NOMO-1 treated with DMSO at 0.1 percent for 48 hours (cell line): ENCODE measurements at regions not wholly inside any gene's neighbourhood (a gene's known extent, or its start where the extent isn't known, plus 50 kb on each side); places are given as distances from the start of the nearest gene placed in this dataset.
"Not testable (repeated sequence)": the region's sequence is repeated elsewhere in the genome, so short reads cannot be mapped to it uniquely, and the experiment has no call there.

Source experiments
- DNase-seq: peaks from one replicate; lab custom pipeline; 2025; ENCODE audit not compliant: unreplicated experiment; lab: John Stamatoyannopoulos, UW

DNA sequence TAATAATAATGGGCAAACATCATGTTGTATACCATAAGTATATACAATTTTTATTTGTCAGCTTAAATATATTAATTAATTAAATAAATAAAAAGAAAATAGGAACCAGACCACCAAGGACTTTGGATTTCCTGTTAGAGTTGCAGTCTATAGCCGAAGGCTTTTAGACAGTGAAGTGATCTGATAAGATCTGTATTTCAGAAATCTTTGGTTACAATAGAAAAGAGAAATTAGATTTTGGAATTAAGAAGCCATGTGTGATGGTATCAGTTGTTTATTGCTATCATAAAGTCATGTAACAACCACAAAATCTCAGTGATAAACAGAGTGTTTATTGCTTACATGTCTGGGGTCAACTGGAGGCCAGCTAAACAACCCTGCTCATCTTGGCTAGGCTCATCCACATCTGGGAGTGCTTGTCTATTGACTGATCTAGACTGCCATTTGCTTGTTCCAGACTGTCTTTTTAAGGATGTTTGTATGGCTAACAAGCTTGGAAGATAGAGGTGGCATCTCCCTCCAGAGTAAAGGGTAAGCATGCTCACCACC is 142.1 kb upstream of the USP9X start:
- DNase-seq, result no peak

DNA sequence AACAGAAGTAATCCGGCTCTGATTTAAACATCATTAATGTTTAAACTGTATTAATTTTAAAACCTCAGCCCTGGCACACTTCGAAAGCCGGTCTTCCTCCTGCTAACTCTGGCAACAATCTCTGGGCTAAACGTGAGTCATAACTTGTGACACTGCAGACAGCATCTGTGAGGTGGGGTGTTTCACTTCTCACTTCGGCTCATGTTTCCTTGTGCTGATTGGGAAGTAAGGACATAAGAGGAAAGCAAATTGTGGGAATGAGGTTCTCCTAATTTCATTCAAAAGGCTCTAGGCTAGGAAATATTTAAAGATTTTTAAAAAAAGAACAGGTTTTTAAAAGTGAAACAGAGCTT is 139.9 kb upstream of the USP9X start:
- DNase-seq, result peak; percentile 75

DNA sequence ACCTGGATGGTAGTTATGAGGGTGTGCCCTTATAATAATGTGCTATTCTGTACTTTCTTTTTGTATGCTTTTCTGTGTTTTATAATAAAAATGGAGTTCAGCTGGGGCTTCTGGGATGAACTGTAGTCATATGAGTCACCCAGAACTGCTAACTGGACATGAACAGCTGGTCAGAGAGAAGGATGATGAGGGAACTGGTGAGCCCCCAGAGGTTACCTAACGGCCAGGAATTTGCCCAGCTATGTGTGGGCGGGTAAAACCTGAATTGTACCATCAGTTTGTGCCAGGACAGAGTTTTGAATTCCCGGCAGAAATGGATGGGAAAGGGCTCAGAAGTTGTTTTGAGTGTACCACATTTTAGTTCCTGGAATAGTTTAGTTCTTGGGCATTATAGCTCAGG is 138.0 kb upstream of the USP9X start:
- DNase-seq, result no peak

DNA sequence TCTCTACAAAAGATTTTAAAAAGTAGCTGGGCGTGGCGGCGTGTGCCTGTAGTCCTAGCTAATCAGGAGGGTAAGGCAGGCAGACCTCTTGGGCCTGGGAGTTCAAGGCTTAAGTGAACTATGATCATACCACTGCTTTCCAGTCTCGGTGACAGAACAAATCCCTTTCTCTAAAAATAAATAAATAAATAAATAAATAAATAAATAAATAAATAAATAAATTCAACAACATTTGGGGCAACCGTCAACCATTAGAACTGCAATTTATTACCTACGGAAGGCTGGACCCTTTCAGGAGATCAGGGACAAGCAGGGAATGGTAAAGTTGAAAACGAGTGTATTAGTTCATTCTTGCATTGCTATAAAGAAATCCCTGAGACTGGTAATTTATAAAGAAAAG is 136.2 kb upstream of the USP9X start:
- DNase-seq, result no peak

DNA sequence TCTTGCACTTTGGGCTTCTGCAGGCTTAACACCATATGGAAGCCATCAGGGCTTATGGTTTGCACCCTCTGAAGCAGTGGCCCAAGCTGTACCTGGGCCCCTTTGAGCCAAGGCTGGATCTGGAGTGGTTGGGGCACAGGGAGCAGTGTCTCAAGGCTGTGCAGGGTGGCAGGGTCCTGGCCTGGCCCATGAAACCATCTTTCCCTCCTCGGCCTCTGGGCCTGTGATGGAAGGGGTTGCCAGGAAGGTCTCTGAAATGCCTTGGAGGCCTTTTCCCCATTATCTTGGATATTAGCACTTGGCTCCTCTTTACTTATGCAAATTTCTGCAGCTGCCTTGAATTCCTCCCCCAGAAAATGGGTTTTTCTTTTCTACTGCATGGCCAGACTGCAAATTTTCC is 134.7 kb upstream of the USP9X start:
- no peak for DNase-seq

DNA sequence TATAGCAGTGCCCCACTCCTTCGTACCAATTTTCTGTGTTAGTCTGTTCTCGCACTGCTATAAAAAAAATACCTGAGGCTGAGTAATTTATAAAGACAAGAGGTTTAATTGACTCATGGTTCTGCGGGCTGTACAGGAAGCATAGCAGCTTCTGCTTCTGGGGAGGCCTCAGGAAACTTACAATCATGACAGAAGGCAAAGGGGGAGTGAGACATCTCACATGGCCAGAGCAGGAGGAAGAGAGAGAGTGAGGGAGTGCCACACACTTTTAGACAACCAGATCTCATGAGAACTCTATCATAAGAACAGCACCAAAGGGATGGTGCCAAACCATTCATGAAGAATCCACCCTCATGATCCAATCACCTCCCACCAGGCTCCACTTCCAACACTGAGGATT is 133.8 kb upstream of the USP9X start:
- DNase-seq, result not testable (repeated sequence)

DNA sequence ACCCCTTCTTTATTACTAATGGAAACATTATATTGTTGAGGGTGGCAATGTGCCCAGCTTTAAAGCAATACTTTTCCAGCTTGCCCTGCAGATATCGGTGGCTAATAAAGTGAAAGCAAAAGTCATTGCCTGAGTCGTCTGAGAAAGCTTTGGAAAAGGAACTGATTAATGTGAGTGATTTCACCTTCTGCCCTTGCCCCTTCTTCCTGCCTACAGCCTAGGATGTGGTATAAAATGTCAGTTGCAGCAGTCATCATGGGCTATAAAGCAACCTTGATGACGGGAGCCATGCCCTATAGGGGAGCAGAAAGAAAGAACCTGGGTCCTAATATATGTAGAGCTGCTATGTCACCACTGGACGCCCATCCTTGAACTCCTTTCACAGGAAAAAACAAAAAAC is 132.4 kb upstream of the USP9X start:
- peak; percentile 53 for DNase-seq

DNA sequence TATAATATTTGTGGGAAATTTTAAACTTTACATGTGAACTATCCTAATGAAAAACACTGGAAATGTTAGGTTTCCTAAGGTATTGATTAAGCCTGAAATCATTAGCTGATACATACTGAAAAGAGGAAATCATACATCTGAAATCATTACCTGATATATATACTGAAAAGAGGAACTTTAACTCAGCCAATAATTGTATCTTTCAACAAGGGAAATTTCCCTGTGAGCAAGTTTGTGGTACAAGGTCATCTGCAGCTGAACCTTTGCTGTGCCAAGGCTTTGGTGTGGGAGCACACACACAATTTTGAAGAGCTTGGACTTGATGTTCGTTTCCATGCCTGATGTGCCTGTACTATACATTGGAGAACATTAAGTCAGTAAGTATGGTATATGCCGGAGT is 131.9 kb upstream of the USP9X start:
- DNase-seq, result peak; percentile 18

DNA sequence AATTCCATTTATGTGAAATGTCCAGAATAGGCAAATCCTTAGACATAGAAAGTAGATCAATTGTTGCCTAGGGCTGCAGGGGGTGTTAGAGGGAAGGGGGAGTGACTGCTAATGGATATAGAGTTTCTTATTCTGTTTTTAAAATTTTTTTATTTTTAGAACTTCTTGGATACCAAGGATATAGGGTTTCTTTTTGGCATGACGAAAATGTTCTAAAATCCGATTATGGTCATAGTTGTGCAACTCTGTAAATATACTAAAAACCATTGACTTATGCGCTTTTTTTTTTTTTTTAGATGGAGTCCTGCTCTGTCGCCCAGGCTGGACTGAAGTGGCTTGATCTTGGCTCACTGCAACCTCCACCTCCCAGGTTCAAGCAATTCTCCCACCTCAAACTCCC is 125.2 kb upstream of the USP9X start:
- no peak for DNase-seq

DNA sequence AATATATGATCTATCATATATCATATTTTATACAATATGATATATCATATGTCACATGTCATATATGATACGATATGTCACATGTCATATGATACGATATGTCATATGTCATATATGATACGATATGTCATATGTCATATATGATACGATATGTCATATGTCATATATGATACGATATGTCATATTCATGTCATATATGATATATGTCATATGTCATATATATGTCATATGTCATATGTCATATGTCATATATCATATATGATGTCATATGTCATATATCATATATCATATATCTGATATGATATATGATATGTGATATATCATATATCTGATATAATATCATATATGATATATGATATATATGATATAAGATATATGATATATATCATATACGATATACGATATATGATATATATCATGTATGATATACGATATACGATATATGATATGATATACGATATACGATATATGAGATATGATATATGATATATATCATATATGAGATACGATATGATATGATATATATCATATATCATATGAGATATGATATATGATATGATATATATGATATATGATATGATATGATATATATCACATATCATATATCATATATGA is 122.3 kb upstream of the USP9X start:
- no peak for DNase-seq

DNA sequence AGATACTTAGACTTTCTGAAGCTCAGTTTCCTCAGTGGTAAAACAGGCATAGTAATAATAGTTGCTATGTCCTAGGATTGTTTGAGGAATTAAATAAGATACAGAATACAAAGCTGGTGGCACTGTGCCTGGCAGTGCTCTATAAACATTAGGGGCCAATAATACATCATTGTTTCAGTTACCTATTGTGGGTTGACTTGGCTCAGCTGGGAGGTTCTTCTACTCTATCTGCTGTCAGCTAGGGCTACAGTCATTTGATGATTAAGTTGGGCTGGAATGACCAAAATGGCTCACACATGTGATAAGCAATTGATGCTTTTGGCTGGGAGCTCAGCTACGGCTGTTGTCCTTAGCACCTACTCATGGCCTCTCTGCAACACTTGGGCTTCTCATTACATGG is 121.2 kb upstream of the USP9X start:
- DNase-seq, result no peak

DNA sequence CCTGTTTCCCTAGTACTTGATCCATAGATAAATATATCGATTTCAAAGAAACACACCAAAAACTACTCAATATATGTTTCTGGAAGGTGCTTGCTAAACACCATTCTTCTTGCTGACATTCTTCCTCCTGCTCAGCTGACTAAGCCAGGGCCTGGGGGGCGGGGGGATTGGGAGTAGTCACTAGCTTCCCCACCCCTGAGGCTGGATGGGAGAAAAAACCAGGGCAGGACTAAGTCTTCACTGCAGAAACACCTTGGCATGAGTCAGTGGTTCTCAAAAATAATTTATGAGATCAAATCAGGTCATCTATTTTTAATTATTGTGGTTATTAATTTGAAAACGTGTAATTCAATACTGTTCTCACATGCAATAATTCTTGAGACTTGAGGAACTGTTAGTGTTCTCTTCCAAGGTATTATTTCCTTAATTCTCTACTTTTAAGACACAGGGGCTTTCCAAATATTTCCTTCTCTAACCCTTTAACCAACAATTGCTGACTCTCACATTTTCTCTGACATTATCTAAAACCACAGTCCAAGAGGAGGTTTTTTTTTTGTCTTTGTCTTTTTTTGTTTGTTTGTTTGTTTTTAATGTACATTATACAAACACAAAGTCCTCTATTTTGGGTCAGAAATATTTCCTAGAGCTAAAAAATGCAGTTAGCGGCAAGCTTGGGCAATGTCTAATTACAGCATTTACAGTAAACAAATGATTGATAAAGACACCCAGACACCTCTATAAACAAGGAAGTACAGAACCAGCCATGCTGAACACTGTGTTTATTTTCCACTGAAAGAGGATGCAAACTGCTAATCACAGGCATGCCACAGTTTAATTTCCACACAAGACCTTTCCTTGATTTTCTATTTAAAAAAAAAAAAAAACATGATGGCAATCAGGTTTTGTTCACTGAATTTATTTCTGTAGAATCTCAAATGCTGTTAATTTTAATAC is 120.3 kb upstream of the USP9X start:
- no peak for DNase-seq

DNA sequence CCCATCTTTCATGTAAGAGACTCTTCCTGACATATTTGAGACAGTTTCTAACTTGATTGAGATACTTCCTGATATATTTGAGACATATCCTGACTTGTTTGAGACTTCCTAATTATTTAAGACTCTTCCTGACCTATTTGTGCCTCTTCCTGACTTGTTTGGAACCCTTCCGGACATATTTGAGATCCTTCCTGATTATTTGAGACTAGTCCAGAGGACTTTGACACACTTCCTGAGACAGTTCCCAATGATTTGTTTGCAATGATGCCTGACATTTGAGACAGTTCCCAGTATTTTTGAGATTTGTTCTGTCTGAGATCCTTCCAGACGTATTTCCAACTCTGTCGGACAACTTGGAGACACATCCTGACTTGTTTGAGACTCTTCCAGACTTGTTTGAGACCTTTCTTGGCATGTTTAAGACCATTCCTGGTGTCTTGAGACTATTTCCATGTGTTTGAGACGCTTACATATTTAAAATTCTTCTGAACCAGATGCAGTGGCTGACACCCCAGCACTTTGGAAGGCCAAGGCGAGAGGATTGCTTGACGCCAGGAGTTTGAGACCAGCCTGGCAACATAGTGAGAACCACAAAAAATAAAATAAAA is 118.9 kb upstream of the USP9X start:
- DNase-seq, result no peak

DNA sequence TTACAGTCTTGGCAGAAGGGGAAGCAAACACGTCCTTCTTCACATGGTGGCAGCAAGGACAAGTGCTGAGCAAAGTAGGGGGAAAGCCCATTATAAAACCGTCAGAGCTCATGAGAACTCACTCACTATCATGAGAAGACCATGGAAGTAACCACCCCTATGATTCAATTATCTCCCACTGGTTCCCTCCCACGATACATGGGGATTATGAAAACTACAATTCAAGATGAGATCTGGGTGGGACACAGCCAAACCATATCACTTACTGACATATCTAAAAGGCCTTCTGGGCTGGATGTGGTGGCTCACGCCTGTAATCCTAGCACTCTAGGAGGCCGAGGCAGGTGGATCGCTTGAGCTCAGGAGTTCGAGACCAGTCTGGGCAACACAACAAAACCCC is 117.1 kb upstream of the USP9X start:
- no peak for DNase-seq

DNA sequence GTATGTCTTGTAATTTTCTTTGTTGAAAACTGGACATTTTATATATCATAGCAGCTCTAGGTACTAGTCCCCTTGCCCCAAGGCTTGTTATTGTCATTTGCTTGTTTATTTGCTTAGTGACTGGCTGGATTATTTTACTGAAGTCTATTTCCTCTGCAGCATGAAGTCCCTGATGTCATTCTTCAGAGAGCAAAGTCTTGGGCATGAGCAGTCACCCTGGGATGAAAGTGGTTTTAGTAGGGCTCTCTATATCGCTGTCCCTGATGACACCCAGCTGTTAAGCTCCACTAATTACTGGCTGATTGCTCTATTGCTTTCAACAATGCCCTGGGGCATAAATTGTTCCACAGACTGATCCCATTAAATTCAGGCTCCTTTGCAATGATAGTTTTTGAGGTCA is 113.5 kb upstream of the USP9X start:
- no peak for DNase-seq

DNA sequence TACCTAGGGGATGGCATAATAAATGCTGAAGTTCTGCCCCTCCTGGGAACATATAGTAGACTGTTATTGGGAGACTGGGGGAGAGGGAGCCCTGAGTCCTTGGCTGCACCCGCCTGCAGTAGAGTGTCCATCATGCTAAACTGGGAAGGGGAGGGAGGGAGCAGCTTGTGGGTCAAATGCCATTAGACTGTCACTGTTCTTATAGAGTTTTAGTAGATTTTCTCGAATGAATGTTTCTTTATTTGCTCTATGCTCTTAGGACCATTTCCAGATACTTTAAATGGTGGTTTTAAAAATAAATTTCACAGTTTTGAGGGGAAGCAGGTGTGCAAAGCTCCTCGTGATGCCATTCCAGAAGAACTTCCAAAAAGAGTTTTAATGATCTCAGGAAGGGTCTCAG is 111.6 kb upstream of the USP9X start:
- no peak for DNase-seq

DNA sequence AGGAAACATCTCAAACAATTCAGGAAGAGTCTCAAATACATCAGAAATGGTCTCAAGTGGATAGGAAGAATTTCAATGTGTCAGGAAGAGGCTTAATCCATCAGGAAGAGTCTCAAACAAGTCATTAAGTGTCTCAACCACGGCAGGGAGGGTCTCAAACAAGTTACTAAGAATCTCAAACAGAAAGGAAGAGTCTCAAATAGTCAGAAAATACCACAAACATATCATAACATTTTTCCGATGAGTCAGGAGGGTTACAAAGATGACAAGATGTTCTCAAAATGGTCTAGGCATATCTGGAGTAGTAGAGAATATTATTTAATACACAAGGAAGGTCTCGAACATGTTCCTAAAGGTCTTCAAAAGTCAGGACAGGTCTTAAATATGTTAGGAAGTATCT is 109.3 kb upstream of the USP9X start:
- DNase-seq, result no peak

DNA sequence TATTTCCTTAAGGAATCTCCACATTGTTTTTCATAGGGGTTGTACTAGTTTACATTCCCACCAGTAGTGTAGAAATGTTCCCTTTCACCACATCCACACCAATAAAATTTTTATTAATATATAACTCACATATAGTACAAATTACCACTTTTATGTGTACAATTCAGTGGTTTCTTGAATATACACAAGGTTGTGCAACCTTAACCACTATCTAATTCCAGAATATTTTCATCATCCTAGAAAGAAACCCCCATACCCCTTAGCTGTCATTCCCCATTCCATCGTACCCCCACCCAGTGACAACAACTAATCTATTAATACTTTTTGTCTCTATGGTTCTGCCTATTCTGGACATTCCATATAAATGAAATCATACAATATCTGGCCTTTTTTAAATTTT is 108.3 kb upstream of the USP9X start:
- DNase-seq, result no peak

DNA sequence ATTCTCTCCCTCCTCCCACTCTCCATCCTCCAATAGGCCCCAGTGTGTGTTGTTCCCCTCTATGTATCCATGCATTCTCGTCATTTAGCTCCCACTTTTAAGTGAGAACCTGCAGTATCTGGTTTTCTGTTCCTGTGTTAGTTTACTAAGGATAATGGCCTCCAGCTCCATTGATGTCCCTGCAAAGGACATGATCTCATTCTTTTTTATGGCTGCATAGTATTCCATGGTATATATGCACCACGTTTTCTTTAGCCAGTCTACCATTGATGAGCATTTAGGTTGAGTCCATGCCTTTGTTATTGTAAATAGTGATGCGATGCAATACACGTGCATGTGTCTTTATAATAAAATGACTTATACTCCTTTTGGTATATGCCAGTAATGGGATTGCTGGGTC is 100.3 kb upstream of the USP9X start:
- DNase-seq, result no peak

DNA sequence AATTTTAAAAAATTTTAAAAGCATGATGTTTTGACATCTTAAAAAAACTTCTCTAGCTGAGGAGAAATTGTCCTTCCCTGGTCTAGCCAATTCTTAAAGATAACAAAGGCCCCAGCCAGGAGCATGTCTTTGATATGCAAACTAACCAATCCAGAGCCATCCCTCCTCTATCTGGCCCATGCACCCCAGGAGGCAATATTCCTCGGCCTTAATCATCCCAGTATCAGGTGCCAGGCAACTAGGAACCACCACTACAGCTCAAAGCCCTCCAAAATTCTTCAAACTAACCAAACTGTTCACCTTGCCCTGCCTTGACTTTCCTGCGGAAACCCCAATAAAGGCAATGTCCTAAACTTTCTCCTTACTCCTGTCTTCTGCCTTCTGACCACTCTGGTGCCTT is 97.8 kb upstream of the USP9X start:
- DNase-seq, result no peak

DNA sequence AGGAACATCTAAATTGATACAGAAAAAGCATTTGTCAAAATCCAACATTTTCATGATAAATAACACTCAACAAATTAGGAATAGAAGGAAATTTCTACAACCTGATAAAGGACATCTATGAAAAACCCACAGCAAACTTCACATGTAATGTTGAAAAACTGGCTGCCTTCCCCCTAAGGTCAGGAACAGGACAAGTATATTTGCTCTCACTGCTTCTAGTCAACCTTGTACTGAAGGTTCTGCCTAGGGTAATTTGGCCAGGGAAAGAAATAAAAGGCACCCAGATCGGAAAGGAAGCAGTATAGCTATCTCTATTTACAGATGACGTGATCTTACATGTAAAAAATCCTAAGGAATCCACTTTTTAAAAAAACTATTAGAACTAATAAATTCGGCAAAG is 97.1 kb upstream of the USP9X start:
- DNase-seq, result no peak

DNA sequence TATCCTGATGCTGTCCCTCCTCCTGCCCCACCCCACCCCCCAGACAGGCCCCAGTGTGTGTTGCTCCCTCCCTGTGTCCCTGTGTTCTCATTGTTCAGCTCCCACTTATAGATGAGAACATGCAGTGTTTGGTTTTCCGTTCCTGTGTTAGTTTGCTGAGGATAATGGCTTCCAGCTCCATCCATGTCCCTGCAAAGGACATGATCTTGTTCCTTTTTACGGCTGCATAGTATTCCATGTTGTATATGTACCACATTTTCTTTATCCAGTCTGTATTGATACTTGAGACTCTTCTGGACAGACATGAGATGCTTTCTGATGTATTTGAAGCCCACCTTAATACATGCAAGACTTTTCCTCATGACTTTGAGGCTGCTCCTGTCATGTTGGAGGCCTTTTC is 91.8 kb upstream of the USP9X start:
- not testable (repeated sequence) for DNase-seq
